Stomach (tissue), 8 donors: ENCODE measurements at regions not wholly inside any gene's neighbourhood (a gene's known extent, or its start where the extent isn't known, plus 50 kb on each side); places are given as distances from the start of the nearest gene placed in this dataset.

Source experiments
- DNase-seq, 2 donors: peaks; one replicate each; pipeline versions ENCODE4 v3.0.0 to v3.0.0-alpha.2; 2013 to 2019
- H3K27ac ChIP-seq, 5 donors: fragments of 200-600 bp in 4 of 5; sonication (generic) in 4 of 5; one replicate each; pipeline ENCODE4 v1.5.1; 2013 to 2019; ENCODE audit warnings: mild to moderate bottlenecking in 1 of 5, moderate library complexity in 1 of 5
- H3K27me3 ChIP-seq, 3 donors: fragments of 200-600 bp; sonication (generic); one replicate each; pipeline ENCODE4 v1.5.1; 2017 to 2019; ENCODE audit warnings: mixed run types in 1 of 3
- H3K36me3 ChIP-seq, 4 donors: fragments of 200-600 bp; sonication (generic); 1 replicate in 3 of 4; 2 replicates in 1 of 4; pipeline ENCODE4 v1.5.1; 2016 to 2019
- H3K4me1 ChIP-seq, 4 donors: fragments of 200-600 bp; sonication (generic); one replicate each; pipeline ENCODE4 v1.5.1; 2016 to 2019
- H3K4me3 ChIP-seq, 4 donors: fragments of 200-600 bp; sonication (generic) in 3 of 4; one replicate each; pipeline ENCODE4 v1.5.1; 2016 to 2019; ENCODE audit warnings: mild to moderate bottlenecking in 1 of 4
- H3K9me3 ChIP-seq, 4 donors: fragments of 200-600 bp; sonication (generic); one replicate each; pipeline ENCODE4 v1.5.1; 2016 to 2019
- EP300 ChIP-seq: sonication (generic); formaldehyde crosslinking; IDR thresholded peaks from one replicate; pipeline ENCODE4 v1.6.1; 2017; ENCODE audit warnings: antibody characterized with exemption
- POLR2A ChIP-seq, 4 donors: fragments of 450-650 bp; IDR thresholded peaks; one replicate each; pipeline ENCODE4 v1.6.1; 2016; ENCODE audit warnings: antibody characterized with exemption in 4 of 4, control low read depth in 2 of 4, mild to moderate bottlenecking in 1 of 4, moderate library complexity in 1 of 4
- POLR2AphosphoS5 ChIP-seq, 3 donors: sonication (generic); formaldehyde crosslinking; IDR thresholded peaks; one replicate each; pipeline ENCODE4 v1.6.1; 2016; ENCODE audit warnings: antibody characterized with exemption in 3 of 3
- WGBS, 5 donors: extraction: QIAGEN DNeasy Blood & Tissue Kit in 3 of 5; methylation state at CpG; one replicate each; pipeline versions ENCODE4 v1.1.5 to v1.1.7; 2013 to 2018; 5-methylcytosine and 5-hydroxymethylcytosine counted together
- intact Hi-C: fragments of 100-400 bp; cut with DNase I; formaldehyde crosslinking; loops from one replicate; pipeline ENCODE4 v1.15.1; 2023; ENCODE audit warnings: low total_unique reads
- TF ChIP-seq, protein P1 (sequence below), 7 experiments: fragments of 450-650 bp in 4 of 7; fragments of 200-600 bp in 3 of 7; sonication (generic) in 3 of 7; IDR thresholded peaks; one replicate each; pipeline ENCODE4 v1.5.1; 2016 to 2019; ENCODE audit warnings: antibody characterized with exemption in 7 of 7, control low read depth in 2 of 7, mild to moderate bottlenecking in 1 of 7
- donor health status: healthy with polysubstance abuse.
- donor health status: Bipolar disorder and iron deficiency.
- donor health status: healthy.

GRCh38 chr9:117906763-117907162 is 202.6 kb downstream of the TLR4 start:
- Histone ChIP-seq H3K9me3 (peaks cover 3 to 24% (median 16%) of the 10 kb centered on the region in 4 donors), H3K4me3 (no peak overlapping the region), H3K27ac (no peak overlapping the region), H3K4me1 (no peaks in the 10 kb centered on the region), H3K27me3 (no peaks in the 10 kb centered on the region), H3K36me3 (no peaks in the 10 kb centered on the region)
- no peak for DNase-seq
- no peak for TF ChIP-seq POLR2A (IDR thresholded peaks at IDR 0.05)
- TF ChIP-seq, protein P1, sequence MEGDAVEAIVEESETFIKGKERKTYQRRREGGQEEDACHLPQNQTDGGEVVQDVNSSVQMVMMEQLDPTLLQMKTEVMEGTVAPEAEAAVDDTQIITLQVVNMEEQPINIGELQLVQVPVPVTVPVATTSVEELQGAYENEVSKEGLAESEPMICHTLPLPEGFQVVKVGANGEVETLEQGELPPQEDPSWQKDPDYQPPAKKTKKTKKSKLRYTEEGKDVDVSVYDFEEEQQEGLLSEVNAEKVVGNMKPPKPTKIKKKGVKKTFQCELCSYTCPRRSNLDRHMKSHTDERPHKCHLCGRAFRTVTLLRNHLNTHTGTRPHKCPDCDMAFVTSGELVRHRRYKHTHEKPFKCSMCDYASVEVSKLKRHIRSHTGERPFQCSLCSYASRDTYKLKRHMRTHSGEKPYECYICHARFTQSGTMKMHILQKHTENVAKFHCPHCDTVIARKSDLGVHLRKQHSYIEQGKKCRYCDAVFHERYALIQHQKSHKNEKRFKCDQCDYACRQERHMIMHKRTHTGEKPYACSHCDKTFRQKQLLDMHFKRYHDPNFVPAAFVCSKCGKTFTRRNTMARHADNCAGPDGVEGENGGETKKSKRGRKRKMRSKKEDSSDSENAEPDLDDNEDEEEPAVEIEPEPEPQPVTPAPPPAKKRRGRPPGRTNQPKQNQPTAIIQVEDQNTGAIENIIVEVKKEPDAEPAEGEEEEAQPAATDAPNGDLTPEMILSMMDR (IDR thresholded peaks at IDR 0.05) = no peak
- no peak for TF ChIP-seq POLR2AphosphoS5 (IDR thresholded peaks at IDR 0.05)
- TF ChIP-seq EP300 = no peak
- intact Hi-C loops = no loop called here
- WGBS, 5 donors = 53 to 65% (median 57%) methylated on average over 4 of the region's 4 CpGs

DNA sequence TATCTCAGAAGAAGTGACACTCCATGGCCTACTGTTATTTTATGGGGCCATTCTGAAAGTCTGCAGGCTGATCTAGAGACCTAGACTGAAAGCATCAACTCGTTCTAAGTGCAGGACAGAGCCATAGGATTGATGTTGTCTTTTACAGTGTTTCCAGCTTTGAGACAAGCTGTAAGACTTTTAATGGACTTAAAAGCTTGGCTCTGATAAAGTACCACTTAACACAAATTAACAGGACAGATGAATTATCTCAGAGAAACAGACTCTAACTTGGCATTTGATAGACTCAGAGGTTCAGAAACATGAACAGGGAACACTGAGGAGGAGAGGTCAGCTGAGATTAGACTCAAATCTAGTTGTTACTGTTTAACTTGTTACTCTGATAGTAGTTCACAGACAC is 203.2 kb downstream of the TLR4 start:
- intact Hi-C loops = no loop called here
- 10 to 49% (median 35%) methylated on average over 1 of the region's 1 CpG for WGBS, 5 donors
- no peak for DNase-seq

GRCh38 chr9:117916291-117916690 is 212.1 kb downstream of the TLR4 start:
- no peak overlapping the region for H3K27ac ChIP-seq
- TF ChIP-seq POLR2AphosphoS5 (IDR thresholded peaks at IDR 0.05) = no peak
- TF ChIP-seq EP300 = no peak
- no peak for TF ChIP-seq POLR2A (IDR thresholded peaks at IDR 0.05)
- TF ChIP-seq, protein P1 (IDR thresholded peaks at IDR 0.05) = no peak
- no peak for DNase-seq
- intact Hi-C loops = no loop called here
- no peaks in the 10 kb centered on the region for H3K4me1 ChIP-seq
- no peak overlapping the region for H3K4me3 ChIP-seq
- H3K36me3 ChIP-seq = no peaks in the 10 kb centered on the region
- H3K27me3 ChIP-seq = no peaks in the 10 kb centered on the region
- peaks cover 5 to 11% (median 8%) of the 10 kb centered on the region in 4 donors for H3K9me3 ChIP-seq
- WGBS, 5 donors = 84 to 90% (median 87%) methylated on average over 2 of the region's 2 CpGs

More for the DNA sequence above, 203.2 kb downstream of the TLR4 start:
- Histone ChIP-seq H3K4me3 (no peak overlapping the region), H3K4me1 (no peaks in the 10 kb centered on the region), H3K36me3 (no peaks in the 10 kb centered on the region), H3K27ac (no peak overlapping the region), H3K9me3 (peaks cover 5 to 29% (median 19%) of the 10 kb centered on the region in 4 donors), H3K27me3 (no peaks in the 10 kb centered on the region)
- TF ChIP-seq, protein P1 (IDR thresholded peaks at IDR 0.05) = no peak
- no peak for TF ChIP-seq POLR2A (IDR thresholded peaks at IDR 0.05)

DNA sequence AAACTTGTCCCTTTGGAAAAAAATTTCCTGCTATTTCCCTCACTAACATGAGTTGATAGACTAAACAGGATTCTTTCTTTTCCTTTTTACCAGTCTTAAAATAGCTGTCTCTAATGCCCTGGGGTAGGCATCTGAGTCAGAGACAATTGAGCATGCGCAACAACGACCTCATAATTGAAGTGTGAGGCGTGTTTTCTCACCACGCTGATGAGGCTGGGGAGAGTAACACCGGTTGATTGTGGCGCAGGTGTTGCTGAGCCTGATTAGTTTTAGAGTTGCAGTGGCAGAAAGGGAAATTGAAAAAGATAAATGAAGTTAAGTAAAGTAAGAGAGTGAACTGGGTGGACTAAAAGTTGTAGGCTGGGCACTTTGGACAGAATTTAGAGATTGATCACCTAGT is 213.7 kb downstream of the TLR4 start:
- Histone ChIP-seq H3K9me3 (no peaks in the 10 kb centered on the region), H3K27me3 (no peaks in the 10 kb centered on the region), H3K36me3 (no peaks in the 10 kb centered on the region), H3K4me3 (no peak overlapping the region), H3K4me1 (no peaks in the 10 kb centered on the region), H3K27ac (no peak overlapping the region)
- TF ChIP-seq EP300 (no peak), POLR2A (IDR thresholded peaks at IDR 0.05) (no peak), POLR2AphosphoS5 (IDR thresholded peaks at IDR 0.05) (no peak)
- TF ChIP-seq, protein P1 (IDR thresholded peaks at IDR 0.05) = no peak
- intact Hi-C loops = no loop called here
- 35 to 69% (median 57%) methylated on average over 6 of the region's 6 CpGs for WGBS, 5 donors
- no peak for DNase-seq
